Smooth muscle cell (in vitro differentiated cells): ENCODE measurements at regions not wholly inside any gene's neighbourhood (a gene's known extent, or its start where the extent isn't known, plus 50 kb on each side); places are given as distances from the start of the nearest gene placed in this dataset.
A peak's percentile ranks its signal among the peaks of the same experiment; 100 is the strongest.

ENCODE experiments used
- DNase-seq: peaks from one replicate; lab custom pipeline; 2025; ENCODE audit not compliant: unreplicated experiment; lab: John Stamatoyannopoulos, UW
- H2AFZ ChIP-seq: fragments of 200-600 bp; sonication (generic); 2 replicates; pipeline ENCODE4 v1.6.0; 2016; ENCODE audit warnings: antibody characterized with exemption, low read depth, mild to moderate bottlenecking
- H3F3A ChIP-seq: fragments of 200-600 bp; sonication (generic); 2 replicates; pipeline ENCODE4 v1.6.0; 2017; ENCODE audit warnings: antibody characterized with exemption, low read depth
- H3K27ac ChIP-seq: fragments of 200-600 bp; sonication (generic); 2 replicates; pipeline ENCODE4 v1.5.1; 2016; ENCODE audit warnings: low read depth, mild to moderate bottlenecking
- H3K27me3 ChIP-seq: fragments of 200-600 bp; sonication (generic); 2 replicates; pipeline ENCODE4 v1.6.1; 2016; ENCODE audit warnings: low read depth, mild to moderate bottlenecking
- H3K36me3 ChIP-seq: fragments of 200-600 bp; sonication (generic); 2 replicates; pipeline ENCODE4 v1.5.1; 2016; ENCODE audit warnings: low read depth
- H3K4me1 ChIP-seq: fragments of 200-600 bp; sonication (generic); 2 replicates; pipeline ENCODE4 v1.5.1; 2016; ENCODE audit warnings: low read depth
- H3K4me2 ChIP-seq: fragments of 200-600 bp; sonication (generic); 2 replicates; pipeline ENCODE4 v1.6.0; 2016; ENCODE audit warnings: mild to moderate bottlenecking
- H3K4me3 ChIP-seq: fragments of 200-600 bp; sonication (generic); 2 replicates; pipeline ENCODE4 v1.5.1; 2016; ENCODE audit warnings: mild to moderate bottlenecking
- H3K79me2 ChIP-seq: fragments of 200-600 bp; sonication (generic); 2 replicates; pipeline ENCODE4 v1.6.0; 2016; ENCODE audit warnings: low read depth, mild to moderate bottlenecking
- H3K9ac ChIP-seq: fragments of 200-600 bp; sonication (generic); 2 replicates; pipeline ENCODE4 v1.6.0; 2016; ENCODE audit warnings: low read depth
- H3K9me3 ChIP-seq: fragments of 200-600 bp; sonication (generic); replicated peaks from 2 replicates; pipeline ENCODE4 v1.5.1; 2016; ENCODE audit warnings: low read depth
- H4K20me1 ChIP-seq: fragments of 200-600 bp; sonication (generic); 2 replicates; pipeline ENCODE4 v1.6.0; 2016; ENCODE audit warnings: low read depth
- CTCF ChIP-seq: fragments of 200-600 bp; sonication (generic); IDR thresholded peaks from 2 replicates; pipeline ENCODE4 v1.5.1; 2017; ENCODE audit warnings: borderline replicate concordance, mild to moderate bottlenecking, antibody characterized with exemption; ENCODE audit not compliant: insufficient read depth, poor library complexity, severe bottlenecking
- WGBS: methylation state at CpG from one replicate; pipeline ENCODE4 v1.1.7; 2016; ENCODE audit warnings: low lambda C conversion rate; 5-methylcytosine and 5-hydroxymethylcytosine counted together

GRCh38 chr1:63147783-63148182, 174.6 kb upstream of the FOXD3 start:
- no peak for DNase-seq
- H3K27me3 ChIP-seq, result peaks cover 7% of the 10 kb centered on the region
- H3K4me3 ChIP-seq, result no peak overlapping the region
- no peak overlapping the region for H3K27ac ChIP-seq
- H2AFZ ChIP-seq, result no peak overlapping the region
- no peaks in the 10 kb centered on the region for H3K9me3 ChIP-seq
- no peaks in the 10 kb centered on the region for H3K36me3 ChIP-seq
- TF ChIP-seq CTCF, result no peak
- no peak overlapping the region for H3K9ac ChIP-seq
- H3K4me1 ChIP-seq, result no peaks in the 10 kb centered on the region
- no peaks in the 10 kb centered on the region for H4K20me1 ChIP-seq
- no peaks in the 10 kb centered on the region for H3K79me2 ChIP-seq
- no peak overlapping the region for H3K4me2 ChIP-seq
- H3F3A ChIP-seq, result no peaks in the 10 kb centered on the region
- 97% methylated on average over 3 of the region's 3 CpGs for WGBS

- Histone ChIP-seq H3K27me3 (peaks cover 7% of the 10 kb centered on the region), H4K20me1 (no peaks in the 10 kb centered on the region), H3K36me3 (no peaks in the 10 kb centered on the region), H3K4me3 (no peak overlapping the region), H3K4me2 (no peak overlapping the region), H2AFZ (no peak overlapping the region), H3K4me1 (no peaks in the 10 kb centered on the region), H3K27ac (no peak overlapping the region), H3K9me3 (no peaks in the 10 kb centered on the region), H3K9ac (no peak overlapping the region), H3F3A (no peaks in the 10 kb centered on the region), H3K79me2 (no peaks in the 10 kb centered on the region)
- WGBS, result 27% methylated on average over 3 of the region's 3 CpGs
- DNase-seq, result no peak
- peak; percentile 63 for TF ChIP-seq CTCF
Observed at GRCh38 chr1:63148825-63149645, 173.3 kb upstream of the FOXD3 start.

GRCh38 chr1:63152572-63152971, 169.8 kb upstream of the FOXD3 start:
- no peaks in the 10 kb centered on the region for H3K4me1 ChIP-seq
- no peak for DNase-seq
- H4K20me1 ChIP-seq, result no peaks in the 10 kb centered on the region
- H3K27me3 ChIP-seq, result peaks cover 7% of the 10 kb centered on the region
- no peak overlapping the region for H3K9ac ChIP-seq
- no peak overlapping the region for H2AFZ ChIP-seq
- H3K27ac ChIP-seq, result no peak overlapping the region
- no peaks in the 10 kb centered on the region for H3F3A ChIP-seq
- 82% methylated on average over 3 of the region's 3 CpGs for WGBS
- no peaks in the 10 kb centered on the region for H3K36me3 ChIP-seq
- H3K79me2 ChIP-seq, result no peaks in the 10 kb centered on the region
- no peaks in the 10 kb centered on the region for H3K9me3 ChIP-seq
- no peak overlapping the region for H3K4me3 ChIP-seq
- H3K4me2 ChIP-seq, result no peak overlapping the region
- TF ChIP-seq CTCF, result no peak

GRCh38 chr1:63155437-63155836, 166.9 kb upstream of the FOXD3 start:
- Histone ChIP-seq H3K9me3 (no peaks in the 10 kb centered on the region), H3K9ac (no peak overlapping the region), H3K27ac (no peak overlapping the region), H3K27me3 (peaks cover 7% of the 10 kb centered on the region), H3F3A (no peaks in the 10 kb centered on the region), H3K4me1 (no peaks in the 10 kb centered on the region), H3K79me2 (no peaks in the 10 kb centered on the region), H3K4me2 (no peak overlapping the region), H3K36me3 (no peaks in the 10 kb centered on the region), H4K20me1 (no peaks in the 10 kb centered on the region), H3K4me3 (no peak overlapping the region), H2AFZ (no peak overlapping the region)
- 82% methylated on average over 2 of the region's 2 CpGs for WGBS
- no peak for DNase-seq
- no peak for TF ChIP-seq CTCF
